ENCODE measurements at regions not wholly inside any gene's neighbourhood (a gene's known extent, or its start where the extent isn't known, plus 50 kb on each side); places are given as distances from the start of the nearest gene placed in this dataset.

DNA sequence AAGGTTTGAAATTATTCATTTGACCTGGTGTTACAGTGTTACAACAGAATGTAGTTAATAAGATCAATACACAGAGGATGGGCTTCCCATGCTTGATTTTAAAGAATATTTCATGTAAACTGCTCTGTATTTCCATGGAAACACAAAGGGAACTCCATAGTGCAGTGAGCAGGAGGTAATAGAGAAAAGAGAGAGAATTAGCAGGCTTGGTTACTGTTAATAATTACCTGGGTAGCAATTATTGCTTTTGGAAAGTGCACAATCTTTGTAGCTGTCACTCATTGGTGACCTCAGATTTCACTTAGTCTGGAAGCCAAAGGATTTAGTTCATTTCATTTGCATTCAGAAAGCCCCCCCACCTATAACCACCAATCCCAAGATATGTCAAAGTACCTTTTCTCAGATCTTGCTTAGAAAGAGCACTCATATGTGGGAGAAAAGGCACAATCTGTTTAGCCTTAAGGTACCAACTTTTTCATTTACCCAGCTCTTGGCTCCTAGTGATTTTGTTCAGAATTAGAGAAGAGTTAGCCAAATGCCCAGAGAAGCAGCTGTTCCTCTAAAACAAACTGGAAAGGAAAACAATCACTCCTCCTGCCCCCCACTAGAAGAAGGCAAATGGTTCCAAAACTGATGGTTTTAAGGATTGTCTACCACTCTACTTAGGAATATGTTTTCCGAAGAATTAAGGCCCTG, 234.5 kb upstream of the SLC24A2 start:
- TF ChIP-seq, protein P1, sequence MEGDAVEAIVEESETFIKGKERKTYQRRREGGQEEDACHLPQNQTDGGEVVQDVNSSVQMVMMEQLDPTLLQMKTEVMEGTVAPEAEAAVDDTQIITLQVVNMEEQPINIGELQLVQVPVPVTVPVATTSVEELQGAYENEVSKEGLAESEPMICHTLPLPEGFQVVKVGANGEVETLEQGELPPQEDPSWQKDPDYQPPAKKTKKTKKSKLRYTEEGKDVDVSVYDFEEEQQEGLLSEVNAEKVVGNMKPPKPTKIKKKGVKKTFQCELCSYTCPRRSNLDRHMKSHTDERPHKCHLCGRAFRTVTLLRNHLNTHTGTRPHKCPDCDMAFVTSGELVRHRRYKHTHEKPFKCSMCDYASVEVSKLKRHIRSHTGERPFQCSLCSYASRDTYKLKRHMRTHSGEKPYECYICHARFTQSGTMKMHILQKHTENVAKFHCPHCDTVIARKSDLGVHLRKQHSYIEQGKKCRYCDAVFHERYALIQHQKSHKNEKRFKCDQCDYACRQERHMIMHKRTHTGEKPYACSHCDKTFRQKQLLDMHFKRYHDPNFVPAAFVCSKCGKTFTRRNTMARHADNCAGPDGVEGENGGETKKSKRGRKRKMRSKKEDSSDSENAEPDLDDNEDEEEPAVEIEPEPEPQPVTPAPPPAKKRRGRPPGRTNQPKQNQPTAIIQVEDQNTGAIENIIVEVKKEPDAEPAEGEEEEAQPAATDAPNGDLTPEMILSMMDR (IDR thresholded peaks at IDR 0.05), result no peak
- TF ChIP-seq ZFX (IDR thresholded peaks at IDR 0.05; ENCODE audit: borderline replicate concordance), result no peak

All from 22Rv1 (cell line).